Frontal cortex (tissue), 3 donors: ENCODE measurements at regions not wholly inside any gene's neighbourhood (a gene's known extent, or its start where the extent isn't known, plus 50 kb on each side); places are given as distances from the start of the nearest gene placed in this dataset.

ENCODE experiments used
- DNase-seq, 2 donors: peaks; one replicate each; pipeline ENCODE4 v3.0.0; 2012; ENCODE audit warnings: low spot score in 2 of 2
- FAIRE-seq: peaks from 2 replicates; lab custom pipeline; 2012; peaks lifted over from hg19 to GRCh38; lab: Jason Lieb, UNC
- donor health status: control.
- donor health status: control.
- donor health status: control.

DNA sequence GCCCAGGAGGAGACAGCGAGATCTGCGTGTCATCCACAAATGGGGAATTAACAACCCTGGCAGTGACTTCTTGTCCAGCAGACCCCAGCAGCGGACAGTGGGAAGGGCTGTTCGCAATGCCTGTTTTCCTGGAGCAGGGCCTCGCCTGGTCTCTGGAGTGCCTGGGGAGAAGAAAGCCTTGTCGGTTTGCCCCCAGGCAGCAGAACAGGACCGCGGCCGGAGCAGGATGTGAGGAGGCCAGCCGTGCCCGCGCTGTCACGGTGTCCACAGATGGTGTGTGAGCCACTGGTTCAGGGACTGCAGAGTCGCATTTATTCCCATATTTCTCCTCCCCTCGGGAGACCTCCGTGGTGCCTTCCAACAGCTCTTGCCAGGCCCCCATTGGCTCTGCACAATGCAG, 68.5 kb upstream of the GSE1 start:
- FAIRE-seq (no peak), DNase-seq (no peak)

DNA sequence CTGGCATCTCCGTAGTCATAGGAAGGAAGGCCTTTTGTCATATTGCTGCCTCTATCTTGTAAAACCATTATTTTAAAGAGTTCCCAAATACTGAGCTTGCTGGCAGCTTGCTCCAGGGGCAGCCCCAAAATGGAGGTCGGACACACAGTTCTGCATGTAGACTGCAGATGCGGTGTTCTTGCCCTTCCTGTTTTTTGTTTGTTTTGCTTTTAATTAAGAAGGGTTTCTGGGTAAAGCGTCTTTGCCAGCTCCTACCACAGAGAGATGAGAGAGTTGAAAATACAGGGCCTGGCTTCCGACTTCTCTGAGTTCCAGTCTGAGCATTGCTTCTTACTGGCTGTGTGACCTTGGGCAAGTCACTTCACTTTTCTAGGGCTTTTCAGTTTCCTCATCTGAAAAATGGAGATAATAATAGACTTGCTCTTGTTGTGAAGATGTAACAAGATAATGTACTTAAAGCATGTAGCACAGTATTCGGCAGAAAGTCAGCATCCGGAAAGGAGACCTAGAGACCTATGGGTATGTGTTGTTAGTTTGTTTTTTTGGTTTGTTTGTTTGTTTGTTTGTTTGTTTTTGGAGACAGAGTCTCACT, 67.8 kb upstream of the GSE1 start:
- no peak for DNase-seq
- FAIRE-seq: no peak

DNA sequence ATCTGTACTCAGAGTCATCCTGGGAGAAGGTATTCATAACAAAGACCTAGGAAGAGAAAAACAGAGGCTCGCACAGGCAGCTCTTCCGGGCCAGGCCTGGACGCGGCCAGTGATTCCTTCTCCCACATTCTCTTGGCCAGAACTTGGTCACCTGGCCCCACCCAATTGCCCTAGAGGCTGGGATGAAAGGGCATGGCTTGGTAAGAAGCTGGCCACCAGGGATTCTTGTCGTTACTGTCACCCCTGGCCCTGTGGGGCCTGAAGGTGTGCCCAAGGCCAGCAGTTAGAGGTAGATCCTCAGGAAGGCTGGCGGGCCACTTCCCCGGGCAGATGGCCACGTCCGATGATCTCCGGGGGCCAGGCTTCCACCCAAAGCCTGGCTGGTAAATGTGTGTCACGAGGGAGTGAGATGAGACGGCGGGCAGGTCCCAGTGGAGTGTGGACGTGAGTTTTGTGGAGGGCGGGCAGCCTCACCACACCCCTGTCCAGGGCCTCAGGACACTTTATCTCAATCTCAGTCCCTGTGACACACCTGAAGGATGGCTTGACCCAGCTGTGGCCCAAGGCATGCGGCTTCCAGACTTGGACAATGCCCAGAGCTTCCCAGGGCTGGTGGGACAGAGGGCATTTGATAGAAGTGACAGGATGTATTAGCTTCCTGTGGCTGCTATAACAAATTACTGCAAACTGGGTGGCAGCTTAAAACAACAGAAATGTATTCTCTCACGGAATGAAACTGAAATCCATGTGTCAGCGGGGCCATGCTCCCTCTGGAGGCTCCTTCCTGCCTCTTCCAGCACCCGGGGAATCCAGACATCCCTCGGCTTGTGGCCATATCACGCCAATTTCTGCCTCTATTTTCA, 66.3 kb upstream of the GSE1 start:
- FAIRE-seq: no peak

GRCh38 chr16:85548375-85548774, 64.7 kb upstream of the GSE1 start:
- no peak for DNase-seq

More for the DNA sequence above, 66.3 kb upstream of the GSE1 start:
- no peak for DNase-seq

DNA sequence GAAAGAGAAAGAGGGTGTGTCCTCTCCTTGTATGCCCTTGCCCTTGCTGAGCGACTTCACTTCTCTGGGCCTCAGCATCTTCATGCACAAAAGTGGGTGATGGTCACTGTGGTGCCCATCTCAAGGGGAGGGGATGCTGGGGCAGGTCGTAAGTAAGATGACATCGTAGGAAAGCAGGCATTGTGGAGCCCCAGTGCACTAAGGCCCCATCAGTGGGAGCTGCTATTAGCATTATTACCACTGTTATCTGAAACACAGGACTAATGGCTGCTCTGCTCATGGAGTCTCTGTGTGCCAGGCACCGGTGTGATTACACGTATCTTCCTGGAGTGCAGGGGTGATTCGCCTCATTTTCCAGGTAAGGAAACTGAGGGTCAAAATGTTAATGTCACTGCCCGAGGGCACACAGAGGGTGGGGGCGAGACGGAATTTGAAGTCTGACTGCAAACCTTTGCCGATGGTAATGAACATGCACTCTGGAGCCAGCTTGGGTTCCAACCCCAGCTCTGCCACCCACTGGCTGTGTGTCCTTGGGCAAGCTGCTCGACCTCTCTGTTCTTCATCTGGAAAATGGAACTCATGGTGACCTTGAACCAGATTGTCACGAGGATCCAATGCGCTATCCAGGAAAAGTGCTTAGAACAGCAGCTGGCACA, 63.2 kb upstream of the GSE1 start:
- DNase-seq (no peak), FAIRE-seq (no peak)

More at GRCh38 chr16:85548375-85548774, 64.7 kb upstream of the GSE1 start:
- no peak for FAIRE-seq

GRCh38 chr16:85550422-85550864, 62.7 kb upstream of the GSE1 start:
- FAIRE-seq (no peak), DNase-seq (no peak)

DNA sequence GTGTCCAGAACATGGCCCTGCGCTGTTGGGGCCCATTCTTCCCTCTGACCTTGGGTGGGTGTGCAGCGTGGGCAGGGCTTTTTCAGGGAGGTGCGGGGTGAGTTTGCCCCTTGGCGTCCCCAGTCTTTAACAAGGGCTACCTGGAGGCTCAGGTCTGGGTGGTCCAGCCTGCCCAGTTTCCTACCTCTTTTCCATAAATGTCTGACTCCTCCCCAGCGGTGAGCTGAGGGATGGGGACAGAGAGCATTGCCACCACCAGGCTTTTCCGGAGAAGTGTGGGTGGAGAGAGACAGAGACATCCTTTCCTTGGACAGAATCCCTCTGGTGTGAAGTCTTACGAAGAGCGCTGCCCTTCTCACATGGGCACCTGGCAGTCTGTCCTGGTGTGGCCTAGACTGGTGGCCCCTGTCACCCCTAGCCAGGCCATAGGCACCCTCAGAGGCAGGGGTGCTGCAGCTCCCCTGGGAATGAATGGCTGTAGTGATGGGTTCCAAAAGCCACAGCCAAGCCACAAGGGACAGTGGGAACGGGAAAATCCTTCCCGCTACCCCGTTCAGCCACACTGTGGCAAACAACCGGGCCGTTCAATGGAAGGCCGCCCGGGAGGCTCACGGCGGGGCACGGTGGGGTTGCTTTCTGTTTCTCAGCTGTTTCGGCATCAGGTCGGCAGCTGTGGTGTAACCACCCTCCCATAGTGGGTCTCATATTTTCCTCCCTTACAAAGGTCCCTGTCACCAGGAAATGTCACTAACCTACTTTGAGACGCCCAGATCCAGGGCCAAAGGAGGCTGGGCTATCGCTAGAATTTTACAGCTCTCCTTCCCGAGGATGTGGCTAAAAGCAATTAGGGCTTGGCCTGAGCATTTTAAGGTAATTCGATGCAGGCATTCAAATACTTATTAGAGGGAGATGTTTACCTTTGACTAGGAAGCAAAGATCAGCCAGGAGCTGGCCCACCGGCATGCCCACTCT, 61.9 kb upstream of the GSE1 start:
- FAIRE-seq: no peak
- DNase-seq: no peak

- DNase-seq (no peak), FAIRE-seq (no peak)
Measured at GRCh38 chr16:85552980-85553435, 60.1 kb upstream of the GSE1 start.

- FAIRE-seq: no peak
- peak; percentile 70 to 72 for DNase-seq
Measured at GRCh38 chr16:85553436-85554113, 59.5 kb upstream of the GSE1 start.

DNA sequence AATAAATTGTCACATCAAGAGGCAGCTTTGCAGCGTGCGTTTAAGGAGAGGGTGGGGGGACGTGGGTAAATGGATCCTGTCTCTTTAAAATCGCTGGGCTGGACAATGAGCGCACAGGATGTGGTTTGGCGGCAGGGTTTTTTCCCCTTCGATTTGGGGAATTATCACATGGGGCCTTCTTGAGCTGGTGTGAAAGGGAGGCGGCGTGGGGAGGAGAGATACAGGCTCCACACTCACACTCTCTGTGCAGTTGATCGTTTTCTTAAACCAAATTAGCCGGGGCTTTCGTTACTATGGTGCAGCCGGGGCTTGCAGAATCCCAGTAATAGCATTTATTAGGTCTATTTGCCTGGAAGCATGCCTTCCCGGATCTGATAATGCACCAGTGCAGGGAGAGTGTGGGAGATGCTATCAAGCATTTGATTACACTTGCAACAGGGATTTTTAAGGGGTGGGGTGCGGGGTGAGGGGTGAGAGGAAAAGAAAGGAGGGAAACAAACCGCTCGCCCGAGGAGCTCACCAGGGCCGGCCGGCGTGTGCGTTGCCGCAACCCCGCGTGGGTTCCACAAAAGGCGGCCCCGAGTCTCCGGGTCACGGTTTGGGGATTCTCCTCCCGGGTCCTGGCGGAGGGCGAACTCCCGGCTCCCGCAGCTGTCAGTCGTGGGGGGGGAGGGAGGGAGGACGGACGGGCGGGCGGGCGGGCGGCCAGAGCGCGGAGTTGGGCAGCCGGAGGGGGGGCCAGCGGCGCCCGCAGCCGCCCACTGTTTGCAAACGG, 58.8 kb upstream of the GSE1 start:
- DNase-seq (peak; percentile 71 to 77), FAIRE-seq (no peak)

DNA sequence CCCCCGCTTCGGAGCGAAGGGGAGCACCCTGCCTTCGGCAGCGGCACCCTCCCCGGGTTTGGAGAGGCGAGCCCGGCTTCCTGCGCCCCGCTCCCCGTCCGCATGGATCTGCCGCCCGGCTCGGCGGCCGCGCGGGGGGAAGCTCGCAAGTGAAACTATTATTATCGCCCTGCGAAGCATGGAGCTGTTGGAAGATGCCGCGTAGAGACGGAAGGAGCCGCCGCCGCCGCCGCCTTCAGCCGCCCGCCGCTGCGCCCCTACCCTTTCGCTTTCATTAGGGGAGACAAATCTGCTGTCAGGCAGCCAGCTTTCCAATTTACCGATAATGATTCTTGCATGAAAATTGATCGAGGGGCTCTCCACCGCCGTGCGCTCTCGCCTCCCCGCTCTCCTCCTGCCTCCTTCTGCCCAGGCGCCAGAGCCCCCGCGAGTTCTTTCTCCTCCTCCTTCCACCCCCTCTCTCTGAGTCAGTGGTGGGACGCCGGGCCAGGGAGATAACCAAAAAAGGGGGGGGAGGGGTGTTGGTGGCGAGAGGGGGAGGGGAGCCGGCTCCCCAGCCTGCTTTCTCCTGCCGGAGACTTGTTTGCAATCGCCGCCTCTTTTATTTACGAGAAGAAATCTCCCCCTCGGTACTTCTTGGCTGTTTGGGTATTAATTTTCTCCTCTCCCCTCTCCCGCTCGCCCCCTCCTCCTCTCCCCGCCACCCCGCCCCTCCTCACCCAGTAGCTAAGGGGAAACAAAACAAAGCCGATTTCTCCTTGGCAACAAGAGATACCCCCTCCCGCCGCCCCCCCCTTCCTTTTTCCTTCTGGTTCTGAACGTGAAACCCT, 58.0 kb upstream of the GSE1 start:
- no peak for FAIRE-seq

DNA sequence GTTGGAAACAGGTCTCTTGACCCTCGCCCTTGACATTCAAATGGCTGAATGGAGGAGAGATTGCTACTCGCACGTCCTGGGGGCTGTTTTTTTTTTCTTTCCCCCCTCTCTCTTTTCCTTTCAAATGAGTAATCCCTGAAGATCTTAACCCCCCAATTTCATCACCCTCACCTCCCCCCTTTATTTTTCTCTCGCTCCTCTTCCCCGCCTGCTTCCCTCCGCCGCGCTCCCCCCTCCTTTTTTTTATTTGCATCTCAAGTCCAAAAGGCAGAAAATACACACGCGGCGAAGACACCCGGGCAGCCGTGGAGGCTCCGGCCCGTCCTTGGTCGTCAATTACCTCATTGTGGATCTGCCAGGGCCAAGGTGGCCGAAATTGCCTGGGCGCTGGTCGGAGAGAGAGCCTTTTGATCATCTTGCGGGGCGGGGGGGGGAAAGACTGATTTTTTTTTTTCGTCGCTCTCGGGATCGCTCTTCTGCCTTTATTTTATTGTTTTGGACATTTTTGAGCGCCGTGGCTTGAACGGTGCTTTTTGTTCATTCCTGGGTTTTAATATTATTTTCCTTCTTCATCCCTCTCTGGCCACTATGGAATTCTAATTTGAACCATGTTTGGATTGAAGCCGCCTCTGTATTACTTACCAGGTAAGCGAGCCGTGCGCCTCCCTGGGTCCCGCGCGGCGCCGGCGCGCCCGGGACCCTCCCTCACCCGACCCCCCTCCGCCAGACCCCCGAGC, 57.2 kb upstream of the GSE1 start:
- no peak for DNase-seq
- no peak for FAIRE-seq

More for the DNA sequence above, 58.0 kb upstream of the GSE1 start:
- DNase-seq: peak; percentile 77 to 79

DNA sequence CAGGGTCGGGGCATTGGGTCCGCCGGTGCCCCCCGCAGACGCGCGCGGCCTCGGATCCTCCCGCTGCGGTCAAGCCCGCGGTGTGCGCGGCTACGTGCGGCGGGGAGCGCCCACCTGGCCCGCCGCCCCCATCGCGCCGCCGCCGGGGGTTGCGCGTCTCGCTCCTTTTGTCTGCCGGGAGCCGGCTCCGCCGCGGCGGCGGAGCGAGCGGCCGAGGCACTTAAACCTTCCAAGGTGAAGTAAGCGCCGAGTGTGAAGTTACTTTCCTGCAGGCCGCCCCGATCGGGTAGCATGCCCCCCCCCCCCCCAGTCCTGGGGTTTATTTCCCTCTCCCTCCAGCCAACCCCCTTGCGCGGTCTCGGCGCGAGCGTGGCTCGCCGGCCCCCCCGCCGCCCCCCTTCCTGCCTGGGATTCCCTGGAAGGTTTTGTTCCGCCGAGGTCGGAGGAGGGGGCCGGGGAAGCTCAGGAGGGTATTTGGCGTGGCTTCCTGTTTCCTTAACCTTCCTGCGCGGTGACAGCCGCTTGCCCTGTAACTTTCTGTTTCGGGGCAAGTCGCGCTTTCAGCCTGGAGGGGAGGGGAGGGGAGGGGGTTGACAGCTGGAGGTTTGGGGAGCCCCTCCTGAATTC, 56.6 kb upstream of the GSE1 start:
- peak in 1 of 2 donors; percentile 57 for DNase-seq

GRCh38 chr16:85557083-85557970, 55.8 kb upstream of the GSE1 start:
- peak in 1 of 2 donors; percentile 43 for DNase-seq
- FAIRE-seq: no peak

More for the DNA sequence above, 56.6 kb upstream of the GSE1 start:
- no peak for FAIRE-seq

- no peak for DNase-seq
- no peak for FAIRE-seq
Measured at GRCh38 chr16:85557971-85558657, 55.0 kb upstream of the GSE1 start.
